GM04504 (cell line): ENCODE measurements at regions not wholly inside any gene's neighbourhood (a gene's known extent, or its start where the extent isn't known, plus 50 kb on each side); places are given as distances from the start of the nearest gene placed in this dataset.
"Not testable (repeated sequence)": the region's sequence is repeated elsewhere in the genome, so short reads cannot be mapped to it uniquely, and the experiment has no call there.

Experiments
- DNase-seq: peaks from one replicate; pipeline ENCODE4 v3.0.0-alpha.2; 2012; ENCODE audit warnings: low read depth

DNA sequence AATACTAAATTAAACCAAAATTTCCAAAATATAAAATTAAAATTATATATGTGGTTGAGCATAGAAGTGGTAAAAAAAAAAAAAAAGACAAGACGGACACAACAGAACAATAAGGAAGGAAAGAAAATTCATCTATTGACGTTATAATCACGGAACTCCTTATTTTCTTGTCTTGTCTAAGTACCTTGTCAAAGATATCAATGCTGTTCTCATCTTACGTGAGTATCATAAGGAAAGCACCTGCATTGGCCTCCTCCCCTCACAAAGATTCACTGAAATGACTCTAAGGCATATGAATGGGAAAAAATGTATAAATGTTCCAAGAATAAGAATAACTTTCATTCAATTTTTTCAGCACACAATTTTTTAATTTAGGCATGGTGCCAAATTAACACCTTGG is 135.4 kb downstream of the PPP1R3A start:
- DNase-seq, result no peak

DNA sequence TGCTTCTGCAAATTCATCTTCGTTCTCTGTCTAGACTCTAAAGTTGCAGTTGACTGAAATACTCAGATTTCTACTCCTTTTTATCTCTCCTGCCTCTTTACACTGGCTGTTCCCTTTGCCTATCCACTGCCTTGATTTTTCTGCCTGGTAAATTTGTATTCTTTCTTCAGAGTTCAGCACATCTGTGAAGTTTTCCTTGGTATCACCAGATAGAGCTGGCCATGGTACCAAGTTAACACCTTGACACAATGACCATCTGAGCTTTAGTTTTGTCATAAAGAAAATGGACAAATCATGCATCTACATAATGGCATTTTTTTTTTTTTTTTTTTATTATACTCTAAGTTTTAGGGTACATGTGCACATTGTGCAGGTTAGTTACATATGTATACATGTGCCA is 143.0 kb downstream of the PPP1R3A start:
- no peak for DNase-seq

GRCh38 chr7:113775401-113775800 is 143.4 kb downstream of the PPP1R3A start:
- DNase-seq, result no peak

GRCh38 chr7:113774182-113774807 is 144.5 kb downstream of the PPP1R3A start:
- no peak for DNase-seq

DNA sequence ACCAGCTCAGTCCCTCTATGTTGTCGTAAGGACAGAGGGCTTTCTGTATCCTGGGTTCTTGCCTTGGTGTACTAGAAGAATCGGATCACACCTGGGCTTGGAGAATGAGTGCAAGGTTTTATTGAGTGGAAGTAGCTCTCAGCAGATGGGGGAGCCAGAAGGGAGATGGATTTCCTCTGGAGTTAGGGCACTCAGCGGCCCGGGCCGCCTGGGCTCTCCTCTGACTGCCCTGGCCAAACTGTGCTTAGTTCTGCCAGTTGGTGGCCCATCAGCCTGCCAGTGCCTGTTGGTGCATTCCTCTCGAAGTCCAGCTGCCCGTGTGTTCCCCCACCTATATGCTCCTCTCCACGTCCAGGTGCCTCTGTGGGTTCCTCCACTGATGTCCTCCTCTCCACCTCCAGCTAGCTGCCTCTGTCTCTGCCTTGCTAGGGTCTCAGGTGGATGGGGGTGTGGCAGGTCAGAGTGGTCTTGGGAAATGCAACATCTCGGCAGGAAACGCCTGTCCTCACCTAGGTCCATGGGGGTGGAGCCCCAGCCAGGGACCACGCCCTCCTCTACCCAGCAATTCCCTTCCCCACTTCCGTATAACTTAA is 148.6 kb downstream of the PPP1R3A start:
- no peak for DNase-seq

DNA sequence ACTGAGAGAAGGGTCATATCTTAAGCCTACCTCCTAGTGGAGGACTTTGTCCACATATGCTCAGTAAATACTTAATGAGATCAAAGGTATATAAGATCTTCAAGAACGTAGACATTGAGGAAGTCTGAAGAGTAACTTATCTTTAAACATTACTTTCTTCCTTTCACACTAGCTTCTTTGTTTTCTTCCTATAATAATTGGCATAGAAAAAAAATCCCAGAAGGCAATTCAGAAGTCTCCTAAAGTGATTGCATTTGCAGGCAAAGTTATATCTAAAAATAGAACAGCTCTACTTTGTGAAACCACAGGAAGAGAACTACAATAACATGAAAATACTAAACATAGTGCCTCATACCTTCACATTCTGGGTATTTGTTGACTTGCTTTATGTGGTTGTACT is 150.4 kb downstream of the PPP1R3A start:
- no peak for DNase-seq

DNA sequence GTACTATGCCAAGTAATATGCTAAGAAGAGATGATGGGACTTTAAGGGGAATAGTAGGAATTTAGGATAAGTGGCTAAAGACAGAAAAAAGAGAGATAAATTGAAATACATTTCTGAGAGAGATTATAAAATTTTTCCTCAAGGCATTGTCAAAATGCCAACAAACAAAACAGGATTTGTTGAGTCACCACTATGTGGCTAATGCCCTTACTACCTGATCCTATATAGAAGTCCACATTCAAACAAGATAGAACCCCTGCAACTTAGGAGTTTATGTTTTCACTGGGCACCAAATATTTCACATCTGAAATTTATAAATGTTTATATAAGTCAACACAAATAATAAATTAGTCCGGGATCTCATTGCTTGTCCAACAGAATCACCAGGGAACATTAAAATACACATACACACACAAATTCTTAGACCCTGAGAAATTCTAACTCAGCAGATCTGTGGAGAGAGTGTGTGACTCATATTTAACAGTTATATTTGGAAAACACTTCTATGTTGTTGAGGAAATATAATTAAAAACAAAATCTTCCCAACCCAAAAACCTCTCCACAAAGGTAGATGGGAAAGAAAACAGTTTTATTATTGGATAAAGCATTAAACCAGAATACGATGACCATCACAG is 154.3 kb downstream of the PPP1R3A start:
- DNase-seq, result no peak

DNA sequence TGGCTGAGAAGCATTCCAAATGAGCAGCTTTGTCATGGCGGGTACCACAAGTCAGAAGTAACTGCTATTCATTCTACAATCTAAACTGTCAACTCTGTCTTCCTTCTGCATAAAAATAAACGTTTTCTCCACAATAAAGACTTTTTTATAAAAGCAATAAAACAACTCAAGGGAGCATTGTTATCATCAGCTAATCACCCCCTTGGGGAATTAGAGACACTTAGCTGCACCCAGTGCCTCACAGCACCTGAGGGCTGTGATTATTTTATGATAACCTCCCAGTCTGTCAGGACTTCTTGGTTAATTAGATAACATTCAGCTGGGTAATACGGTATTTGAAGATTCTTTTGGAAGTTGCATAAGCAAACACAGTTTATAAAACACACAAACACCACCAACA is 155.6 kb downstream of the PPP1R3A start:
- DNase-seq, result no peak

- no peak for DNase-seq
Observed at GRCh38 chr7:113756250-113756649, 162.6 kb downstream of the PPP1R3A start.

DNA sequence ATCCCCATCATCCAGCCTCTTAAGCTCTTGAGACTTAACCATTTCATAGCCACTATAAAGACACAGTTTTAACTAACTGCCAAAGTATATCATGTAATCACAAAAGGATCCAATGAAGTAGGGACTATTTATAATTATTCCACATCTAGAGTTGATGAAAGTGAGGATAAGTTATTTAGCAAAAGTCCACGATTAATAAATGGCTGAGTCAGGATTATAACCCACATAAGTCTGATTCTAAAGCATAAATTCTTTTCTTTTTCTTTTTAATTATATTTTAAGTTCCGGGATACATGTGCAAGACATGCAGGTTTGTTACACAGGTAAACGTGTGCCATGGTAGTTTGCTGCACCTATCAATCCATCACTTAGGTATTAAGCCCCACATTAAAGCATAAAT is 166.1 kb downstream of the PPP1R3A start:
- no peak for DNase-seq

DNA sequence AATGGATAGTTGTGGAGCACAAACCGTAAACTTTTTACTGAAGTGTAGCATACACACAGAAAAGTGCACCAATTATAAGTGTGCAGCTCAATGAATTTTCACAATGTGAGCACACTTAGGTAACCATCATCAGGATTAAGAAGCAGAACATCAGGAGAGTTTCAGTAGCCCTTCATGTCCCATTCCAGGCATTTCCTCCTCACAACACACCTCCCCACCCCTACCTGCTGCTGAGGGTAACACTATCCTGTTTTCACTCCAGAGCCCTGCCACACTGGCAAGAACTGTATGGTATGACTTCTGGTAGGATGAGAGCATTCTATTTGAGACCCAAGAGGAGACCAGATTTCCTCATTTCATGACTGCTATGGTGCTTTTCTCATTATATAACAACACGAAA is 166.5 kb downstream of the PPP1R3A start:
- DNase-seq, result no peak

DNA sequence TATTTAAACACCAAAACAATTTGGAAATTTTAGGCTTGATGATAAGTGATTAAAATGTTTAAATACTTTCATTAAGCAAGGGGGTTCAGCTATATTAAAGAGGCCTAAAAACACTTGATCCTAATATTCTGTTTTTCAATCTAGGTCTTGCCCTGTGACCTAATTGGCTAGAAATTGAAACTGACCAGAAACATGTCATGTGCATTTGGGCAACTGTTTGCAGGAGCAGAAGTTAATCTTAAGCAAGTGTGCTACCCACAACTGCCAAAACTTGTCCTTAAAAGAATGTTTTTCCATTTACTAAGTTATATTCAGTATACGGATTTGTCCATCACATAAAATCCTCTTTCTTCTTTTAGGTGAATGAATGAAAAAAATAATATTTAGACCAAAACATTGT is 167.3 kb downstream of the PPP1R3A start:
- no peak for DNase-seq

DNA sequence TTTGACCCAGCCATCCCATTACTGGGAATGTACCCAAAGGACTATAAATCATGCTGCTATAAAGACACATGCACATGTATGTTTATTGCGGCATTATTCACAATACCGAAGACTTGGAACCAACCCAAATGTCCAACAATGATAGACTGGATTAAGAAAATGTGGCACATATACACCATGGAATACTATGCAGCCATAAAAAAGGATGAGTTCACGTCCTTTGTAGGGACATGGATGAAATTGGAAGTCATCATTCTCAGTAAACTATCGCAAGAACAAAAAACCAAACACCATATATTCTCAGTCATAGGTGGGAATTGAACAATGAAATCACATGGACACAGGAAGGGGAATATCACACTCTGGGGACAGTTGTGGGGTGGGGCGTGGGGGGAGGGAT is 170.4 kb downstream of the PPP1R3A start:
- DNase-seq, result not testable (repeated sequence)

DNA sequence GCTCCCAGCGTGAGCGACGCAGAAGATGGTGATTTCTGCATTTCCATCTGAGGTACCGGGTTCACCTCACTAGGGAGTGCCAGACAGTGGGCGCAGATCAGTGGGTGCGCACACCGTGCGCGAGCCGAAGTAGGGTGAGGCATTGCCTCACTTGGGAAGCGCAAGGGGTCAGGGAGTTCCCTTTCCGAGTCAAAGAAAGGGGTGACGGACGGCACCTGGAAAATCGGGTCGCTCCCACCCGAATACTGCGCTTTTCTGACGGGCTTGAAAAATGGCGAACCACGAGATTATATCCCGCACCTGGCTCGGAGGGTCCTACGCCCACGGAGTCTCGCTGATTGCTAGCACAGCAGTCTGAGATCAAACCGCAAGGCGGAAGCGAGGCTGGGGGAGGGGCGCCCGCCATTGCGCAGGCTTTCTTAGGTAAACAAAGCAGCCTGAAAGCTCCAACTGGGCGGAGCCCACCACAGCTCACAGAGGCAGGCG is 175.8 kb downstream of the PPP1R3A start:
- not testable (repeated sequence) for DNase-seq

DNA sequence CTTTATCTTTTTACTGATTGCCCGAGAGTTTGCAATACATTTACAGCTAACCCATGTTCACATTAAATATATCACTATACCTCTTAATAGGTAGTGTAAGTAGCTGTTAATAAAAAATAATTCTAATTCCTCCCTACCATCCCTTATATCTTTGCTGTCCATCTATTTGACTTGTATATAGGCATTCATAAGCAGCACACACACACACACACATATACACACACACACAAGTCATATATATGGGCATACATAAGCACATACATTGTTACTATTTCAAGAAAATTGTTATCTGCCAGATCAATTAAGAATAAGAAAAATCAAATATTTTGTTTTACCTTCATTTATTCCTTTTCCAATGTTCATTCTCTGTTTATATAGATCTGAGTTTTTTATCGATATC is 176.4 kb downstream of the PPP1R3A start:
- no peak for DNase-seq

DNA sequence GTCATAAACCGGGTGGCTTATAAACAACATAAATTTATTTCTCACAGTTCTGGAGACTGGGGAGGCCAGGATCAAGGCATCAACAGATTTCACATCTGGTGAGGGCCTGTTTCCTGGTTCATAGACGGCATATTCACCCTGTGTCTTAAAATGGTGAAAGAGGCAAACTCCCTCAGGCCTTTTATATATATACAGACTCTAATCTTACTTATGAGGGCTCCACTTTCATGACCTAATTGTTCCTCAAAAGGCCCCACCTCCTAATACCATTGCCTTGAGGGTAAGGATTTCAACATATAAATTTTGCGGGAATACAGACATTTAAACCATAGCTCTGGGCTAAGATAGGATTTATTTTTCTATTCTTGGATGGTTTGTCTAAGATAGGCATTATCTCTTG is 187.2 kb downstream of the PPP1R3A start:
- no peak for DNase-seq

DNA sequence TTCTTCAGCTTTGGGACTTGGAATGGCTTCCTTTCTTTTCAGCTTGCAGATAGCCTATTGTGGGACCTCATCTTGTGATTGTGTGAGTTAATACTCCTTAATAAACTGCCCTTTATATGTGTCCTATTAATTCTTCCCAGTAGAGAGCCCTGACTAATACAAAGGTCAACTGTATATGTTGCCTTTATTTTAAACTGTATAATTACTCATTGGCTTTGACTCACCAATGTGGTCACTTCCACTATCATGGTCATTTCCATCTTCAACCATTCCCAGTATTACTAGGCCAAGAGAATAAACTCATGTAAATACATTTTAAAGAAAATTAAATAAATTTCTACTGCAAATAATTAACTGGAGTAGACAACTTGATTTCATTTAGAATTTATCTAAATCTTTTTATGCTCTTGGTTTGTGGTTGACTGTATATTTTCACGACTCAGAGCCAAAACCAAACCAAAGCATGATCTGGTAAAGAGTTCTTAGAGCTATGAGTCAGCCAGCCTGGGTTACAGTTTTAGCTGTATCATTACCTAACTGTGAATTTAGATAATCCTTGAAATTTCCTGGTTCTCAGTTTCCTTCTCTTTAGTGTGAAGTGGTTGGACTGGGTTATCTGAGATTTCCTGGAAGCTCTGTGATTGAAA is 188.4 kb downstream of the PPP1R3A start:
- peak; percentile 11 for DNase-seq

- DNase-seq, result no peak
Observed at GRCh38 chr7:113727486-113727885, 191.3 kb downstream of the PPP1R3A start.

- no peak for DNase-seq
Observed at GRCh38 chr7:113722006-113722405, 196.8 kb downstream of the PPP1R3A start.

DNA sequence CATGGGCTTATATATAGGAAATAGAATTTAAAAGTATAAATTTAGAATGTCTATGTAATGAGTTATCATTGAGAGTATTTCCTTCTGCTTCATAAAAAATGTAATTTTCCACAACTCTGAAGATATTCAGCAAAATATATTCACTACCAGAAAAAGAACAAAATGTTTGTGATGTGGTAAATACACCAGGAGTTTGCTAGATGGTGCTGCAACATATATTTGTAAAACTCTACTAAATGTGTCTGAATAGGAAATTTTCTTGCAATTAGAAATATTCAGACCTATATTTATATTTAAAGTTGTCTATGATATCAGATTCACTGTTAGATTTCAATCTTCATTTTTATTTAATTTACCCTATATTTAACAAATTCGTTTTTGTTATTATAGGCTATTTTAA is 201.1 kb downstream of the PPP1R3A start:
- no peak for DNase-seq

DNA sequence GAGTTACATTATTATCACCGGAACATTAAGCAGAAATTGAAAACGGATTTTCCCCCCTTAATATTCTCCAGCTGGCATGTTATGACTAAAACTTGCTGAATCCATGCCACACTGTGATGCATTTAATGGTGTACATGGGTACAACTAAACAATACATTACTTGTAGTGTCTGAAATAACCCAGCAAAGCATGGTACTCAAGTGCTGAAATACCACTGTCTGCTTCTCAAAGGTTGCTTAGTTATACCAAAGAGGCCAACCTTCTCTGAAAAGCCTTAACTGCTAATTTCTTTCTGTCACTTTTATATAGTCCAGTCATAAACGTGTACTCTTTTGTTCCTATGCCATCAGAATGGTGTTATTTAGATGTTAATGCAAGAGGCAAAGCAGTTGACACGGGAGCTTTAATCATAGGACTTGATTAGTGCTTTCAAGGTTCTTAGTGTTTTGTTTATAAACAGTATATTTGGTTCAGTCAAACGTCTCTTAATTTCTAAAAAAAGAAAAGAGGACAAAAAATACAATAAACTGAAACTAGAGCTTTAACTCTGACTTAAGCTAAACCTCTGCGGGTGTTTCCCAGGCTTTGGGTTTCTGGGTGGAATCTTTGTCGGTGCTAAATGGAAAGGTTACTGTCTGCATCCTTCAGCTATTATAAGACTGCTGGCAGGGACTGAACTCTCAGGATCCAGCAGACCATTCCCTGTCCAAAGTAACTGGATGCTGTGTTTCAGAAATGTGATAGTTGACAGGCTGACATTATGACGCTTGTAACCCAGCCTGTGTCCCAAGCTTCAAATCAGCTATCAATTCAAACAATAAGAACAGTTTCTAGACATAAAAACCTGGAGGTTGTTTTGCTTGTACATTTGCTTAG is 202.6 kb downstream of the PPP1R3A start:
- no peak for DNase-seq

GRCh38 chr7:113715262-113715661 is 203.5 kb downstream of the PPP1R3A start:
- DNase-seq, result no peak
